Activated naive CD4-positive, alpha-beta T cell treated with anti-CD3 and anti-CD28 coated beads, Interleukin-2, amount 10 ng/mL, durations not matched to agents 7 days and 5 days (primary cell): ENCODE measurements at regions not wholly inside any gene's neighbourhood (a gene's known extent, or its start where the extent isn't known, plus 50 kb on each side); places are given as distances from the start of the nearest gene placed in this dataset.

ENCODE experiments used
- CTCF ChIA-PET: fragments of 350-600 bp; sonication (Branson Sonifier 250); formaldehyde crosslinking; loops from one replicate; lab custom pipeline; 2021; ENCODE audit warnings: antibody characterized with exemption; lab: Charles Lee
- DNase-seq: peaks from one replicate; pipeline ENCODE4 v3.0.0-alpha.2; 2020
- H3K27ac Mint-ChIP-seq: one replicate; pipeline ENCODE4 v1.8.0; 2021; ENCODE audit warnings: mild to moderate bottlenecking, moderate library complexity, mixed read lengths
- H3K27me3 Mint-ChIP-seq: one replicate; pipeline ENCODE4 v1.8.0; 2021; ENCODE audit warnings: mild to moderate bottlenecking, mixed read lengths
- H3K36me3 Mint-ChIP-seq: one replicate; pipeline ENCODE4 v1.8.0; 2021; ENCODE audit warnings: mixed read lengths
- H3K4me1 Mint-ChIP-seq: one replicate; pipeline ENCODE4 v1.8.0; 2021; ENCODE audit warnings: mixed read lengths
- H3K4me3 Mint-ChIP-seq: one replicate; pipeline ENCODE4 v1.8.0; 2021; ENCODE audit warnings: mild to moderate bottlenecking, moderate library complexity, mixed read lengths
- H3K9me3 Mint-ChIP-seq: one replicate; pipeline ENCODE4 v1.8.0; 2021; ENCODE audit warnings: mixed read lengths

GRCh38 chr1:219537223-219537631 lies 75.7 kb downstream of the ZC3H11B start:
- no peak overlapping the region for H3K27ac Mint-ChIP-seq
- H3K9me3 Mint-ChIP-seq: no peaks in the 10 kb centered on the region
- H3K4me1 Mint-ChIP-seq: no peaks in the 10 kb centered on the region
- CTCF ChIA-PET: no interaction called here
- H3K36me3 Mint-ChIP-seq: no peaks in the 10 kb centered on the region
- no peak overlapping the region for H3K4me3 Mint-ChIP-seq
- no peaks in the 10 kb centered on the region for H3K27me3 Mint-ChIP-seq
- no peak for DNase-seq

GRCh38 chr1:219536038-219536437 lies 76.9 kb downstream of the ZC3H11B start:
- Mint-ChIP-seq H3K27me3 (no peaks in the 10 kb centered on the region), H3K4me1 (no peaks in the 10 kb centered on the region), H3K4me3 (no peak overlapping the region), H3K27ac (no peak overlapping the region), H3K36me3 (no peaks in the 10 kb centered on the region), H3K9me3 (no peaks in the 10 kb centered on the region)
- DNase-seq: no peak
- CTCF ChIA-PET: no interaction called here

GRCh38 chr1:219534991-219535390 lies 77.9 kb downstream of the ZC3H11B start:
- Mint-ChIP-seq H3K27me3 (no peaks in the 10 kb centered on the region), H3K9me3 (no peaks in the 10 kb centered on the region), H3K27ac (no peak overlapping the region), H3K4me3 (no peak overlapping the region), H3K36me3 (no peaks in the 10 kb centered on the region), H3K4me1 (no peaks in the 10 kb centered on the region)
- DNase-seq: no peak
- CTCF ChIA-PET: no interaction called here

- no peaks in the 10 kb centered on the region for H3K27me3 Mint-ChIP-seq
- no peak for DNase-seq
- H3K4me3 Mint-ChIP-seq: no peak overlapping the region
- CTCF ChIA-PET: no interaction called here
- no peaks in the 10 kb centered on the region for H3K36me3 Mint-ChIP-seq
- no peaks in the 10 kb centered on the region for H3K4me1 Mint-ChIP-seq
- no peak overlapping the region for H3K27ac Mint-ChIP-seq
- no peaks in the 10 kb centered on the region for H3K9me3 Mint-ChIP-seq
Observed at GRCh38 chr1:219533280-219533679, 79.6 kb downstream of the ZC3H11B start.

GRCh38 chr1:219529116-219529515 lies 83.8 kb downstream of the ZC3H11B start:
- no peaks in the 10 kb centered on the region for H3K27me3 Mint-ChIP-seq
- H3K4me3 Mint-ChIP-seq: no peak overlapping the region
- no peaks in the 10 kb centered on the region for H3K4me1 Mint-ChIP-seq
- DNase-seq: no peak
- no peaks in the 10 kb centered on the region for H3K9me3 Mint-ChIP-seq
- H3K27ac Mint-ChIP-seq: no peak overlapping the region
- H3K36me3 Mint-ChIP-seq: no peaks in the 10 kb centered on the region
- CTCF ChIA-PET: no interaction called here

GRCh38 chr1:219528633-219529032 lies 84.3 kb downstream of the ZC3H11B start:
- DNase-seq: no peak
- H3K36me3 Mint-ChIP-seq: no peaks in the 10 kb centered on the region
- H3K4me1 Mint-ChIP-seq: no peaks in the 10 kb centered on the region
- no peaks in the 10 kb centered on the region for H3K27me3 Mint-ChIP-seq
- no peak overlapping the region for H3K27ac Mint-ChIP-seq
- H3K4me3 Mint-ChIP-seq: no peak overlapping the region
- CTCF ChIA-PET: no interaction called here
- no peaks in the 10 kb centered on the region for H3K9me3 Mint-ChIP-seq

- CTCF ChIA-PET: no interaction called here
- no peaks in the 10 kb centered on the region for H3K27me3 Mint-ChIP-seq
Observed at GRCh38 chr1:219527994-219528393, 84.9 kb downstream of the ZC3H11B start.

GRCh38 chr1:219526074-219526473 lies 86.8 kb downstream of the ZC3H11B start:
- Mint-ChIP-seq H3K27me3 (no peaks in the 10 kb centered on the region), H3K36me3 (no peaks in the 10 kb centered on the region), H3K4me1 (no peaks in the 10 kb centered on the region), H3K27ac (no peak overlapping the region), H3K9me3 (no peaks in the 10 kb centered on the region), H3K4me3 (no peak overlapping the region)
- no peak for DNase-seq
- CTCF ChIA-PET: no interaction called here

More at GRCh38 chr1:219527994-219528393, 84.9 kb downstream of the ZC3H11B start:
- Mint-ChIP-seq H3K4me1 (no peaks in the 10 kb centered on the region), H3K27ac (no peak overlapping the region), H3K9me3 (no peaks in the 10 kb centered on the region), H3K4me3 (no peak overlapping the region), H3K36me3 (no peaks in the 10 kb centered on the region)
- no peak for DNase-seq

- DNase-seq: no peak
- H3K9me3 Mint-ChIP-seq: no peaks in the 10 kb centered on the region
- H3K27me3 Mint-ChIP-seq: no peaks in the 10 kb centered on the region
- CTCF ChIA-PET: no interaction called here
- no peak overlapping the region for H3K4me3 Mint-ChIP-seq
- no peaks in the 10 kb centered on the region for H3K36me3 Mint-ChIP-seq
- H3K27ac Mint-ChIP-seq: no peak overlapping the region
- no peaks in the 10 kb centered on the region for H3K4me1 Mint-ChIP-seq
Observed at GRCh38 chr1:219523411-219523810, 89.5 kb downstream of the ZC3H11B start.

- H3K27ac Mint-ChIP-seq: no peak overlapping the region
- H3K4me3 Mint-ChIP-seq: no peak overlapping the region
- no peaks in the 10 kb centered on the region for H3K4me1 Mint-ChIP-seq
- H3K27me3 Mint-ChIP-seq: no peaks in the 10 kb centered on the region
- CTCF ChIA-PET: no interaction called here
- no peaks in the 10 kb centered on the region for H3K9me3 Mint-ChIP-seq
- H3K36me3 Mint-ChIP-seq: no peaks in the 10 kb centered on the region
- DNase-seq: no peak
Observed at GRCh38 chr1:219521325-219521724, 91.6 kb downstream of the ZC3H11B start.

GRCh38 chr1:219520241-219520640 lies 92.7 kb downstream of the ZC3H11B start:
- Mint-ChIP-seq H3K4me3 (no peak overlapping the region), H3K36me3 (no peaks in the 10 kb centered on the region), H3K9me3 (no peaks in the 10 kb centered on the region), H3K4me1 (no peaks in the 10 kb centered on the region), H3K27ac (no peak overlapping the region), H3K27me3 (no peaks in the 10 kb centered on the region)
- CTCF ChIA-PET: no interaction called here
- no peak for DNase-seq

- DNase-seq: no peak
- CTCF ChIA-PET: no interaction called here
- no peak overlapping the region for H3K27ac Mint-ChIP-seq
- H3K36me3 Mint-ChIP-seq: no peaks in the 10 kb centered on the region
- no peaks in the 10 kb centered on the region for H3K9me3 Mint-ChIP-seq
- H3K4me1 Mint-ChIP-seq: no peaks in the 10 kb centered on the region
- H3K4me3 Mint-ChIP-seq: no peak overlapping the region
- no peaks in the 10 kb centered on the region for H3K27me3 Mint-ChIP-seq
Observed at GRCh38 chr1:219518907-219519248, 94.0 kb downstream of the ZC3H11B start.

- DNase-seq: no peak
- H3K9me3 Mint-ChIP-seq: no peaks in the 10 kb centered on the region
- H3K27ac Mint-ChIP-seq: no peak overlapping the region
- CTCF ChIA-PET: no interaction called here
- no peak overlapping the region for H3K4me3 Mint-ChIP-seq
- no peaks in the 10 kb centered on the region for H3K27me3 Mint-ChIP-seq
- no peaks in the 10 kb centered on the region for H3K4me1 Mint-ChIP-seq
- H3K36me3 Mint-ChIP-seq: no peaks in the 10 kb centered on the region
Observed at GRCh38 chr1:219518168-219518906, 94.6 kb downstream of the ZC3H11B start.

- Mint-ChIP-seq H3K9me3 (no peaks in the 10 kb centered on the region), H3K27ac (no peak overlapping the region), H3K4me3 (no peak overlapping the region), H3K4me1 (no peaks in the 10 kb centered on the region), H3K27me3 (no peaks in the 10 kb centered on the region), H3K36me3 (no peaks in the 10 kb centered on the region)
- CTCF ChIA-PET: no interaction called here
- no peak for DNase-seq
Observed at GRCh38 chr1:219517031-219517430, 95.9 kb downstream of the ZC3H11B start.

GRCh38 chr1:219514728-219515127 lies 98.2 kb downstream of the ZC3H11B start:
- CTCF ChIA-PET: no interaction called here
- no peaks in the 10 kb centered on the region for H3K9me3 Mint-ChIP-seq
- no peak overlapping the region for H3K27ac Mint-ChIP-seq
- H3K4me3 Mint-ChIP-seq: no peak overlapping the region
- no peak for DNase-seq
- H3K36me3 Mint-ChIP-seq: no peaks in the 10 kb centered on the region
- H3K27me3 Mint-ChIP-seq: no peaks in the 10 kb centered on the region
- no peaks in the 10 kb centered on the region for H3K4me1 Mint-ChIP-seq

- CTCF ChIA-PET: no interaction called here
- no peaks in the 10 kb centered on the region for H3K4me1 Mint-ChIP-seq
- H3K27ac Mint-ChIP-seq: no peak overlapping the region
- no peak for DNase-seq
- H3K9me3 Mint-ChIP-seq: no peaks in the 10 kb centered on the region
- H3K4me3 Mint-ChIP-seq: no peak overlapping the region
- H3K36me3 Mint-ChIP-seq: no peaks in the 10 kb centered on the region
- H3K27me3 Mint-ChIP-seq: no peaks in the 10 kb centered on the region
Observed at GRCh38 chr1:219507437-219507836, 105.5 kb downstream of the ZC3H11B start.
